ENCODE measurements at regions not wholly inside any gene's neighbourhood (a gene's known extent, or its start where the extent isn't known, plus 50 kb on each side); places are given as distances from the start of the nearest gene placed in this dataset.
"Not testable (repeated sequence)": the region's sequence is repeated elsewhere in the genome, so short reads cannot be mapped to it uniquely, and the experiment has no call there.

GRCh38 chr6:93917216-93917615, 497.9 kb upstream of the EPHA7 start:
- no peak for DNase-seq

DNA sequence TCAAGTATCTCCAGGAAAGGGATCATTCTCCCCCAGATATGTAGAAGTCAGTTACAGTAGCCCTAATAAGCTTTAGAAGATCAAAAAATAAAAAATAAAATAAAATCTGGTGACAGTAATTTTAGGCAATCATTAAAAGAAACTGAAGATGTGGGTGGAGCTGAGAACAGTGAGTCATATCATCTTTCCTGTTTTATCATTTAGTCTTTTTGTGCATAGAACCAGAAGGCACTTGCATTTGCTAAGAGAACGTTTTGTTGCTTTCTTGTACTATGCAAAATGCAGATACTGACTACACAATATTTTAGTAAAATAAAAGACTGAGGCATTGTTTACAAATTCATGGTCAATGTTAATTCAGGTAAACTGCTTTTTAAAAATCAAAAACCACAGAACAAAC, 497.4 kb upstream of the EPHA7 start:
- no peak for DNase-seq

DNA sequence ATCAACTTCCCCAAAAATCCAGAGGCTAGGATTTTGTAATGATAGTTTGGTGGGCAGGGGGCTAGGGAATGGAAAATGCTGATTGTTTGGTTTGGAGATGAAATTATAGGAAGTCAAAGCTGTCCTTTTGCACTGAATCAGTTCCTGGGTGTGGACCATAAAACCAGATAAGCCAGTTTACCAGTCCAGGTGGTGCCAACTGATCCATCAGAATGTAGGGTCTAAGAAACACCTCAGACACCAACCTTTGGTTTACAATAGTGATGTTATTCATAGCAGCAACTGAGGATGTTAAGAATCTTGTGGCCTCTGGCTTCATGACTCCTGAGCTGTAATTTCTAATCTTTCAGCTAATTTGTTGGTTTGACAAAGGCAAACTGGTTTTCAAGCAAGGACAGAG, 496.6 kb upstream of the EPHA7 start:
- DNase-seq: no peak

DNA sequence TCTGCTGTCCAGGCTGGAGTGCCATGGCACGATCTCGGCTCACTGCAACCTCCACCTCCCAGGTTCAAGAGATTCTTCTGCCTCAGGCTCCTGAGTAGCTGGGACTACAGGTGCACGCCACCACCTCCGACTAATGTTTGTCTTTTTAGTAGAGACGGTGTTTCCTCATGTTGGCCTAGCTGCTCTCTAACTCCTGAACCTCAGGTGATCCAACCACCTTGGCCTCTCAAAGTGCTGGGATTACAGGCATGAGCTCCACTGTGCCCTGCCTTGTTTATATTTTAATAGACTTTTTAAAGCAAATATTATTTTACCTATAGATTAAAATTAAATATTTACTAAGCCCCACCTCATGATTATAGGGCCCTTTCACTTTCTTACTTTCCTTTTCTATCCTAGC, 483.2 kb upstream of the EPHA7 start:
- no peak for DNase-seq

GRCh38 chr6:93900142-93900541, 480.8 kb upstream of the EPHA7 start:
- no peak for DNase-seq

- DNase-seq: no peak
These were observed 476.7 kb upstream of the EPHA7 start for GRCh38 chr6:93896081-93896480.

DNA sequence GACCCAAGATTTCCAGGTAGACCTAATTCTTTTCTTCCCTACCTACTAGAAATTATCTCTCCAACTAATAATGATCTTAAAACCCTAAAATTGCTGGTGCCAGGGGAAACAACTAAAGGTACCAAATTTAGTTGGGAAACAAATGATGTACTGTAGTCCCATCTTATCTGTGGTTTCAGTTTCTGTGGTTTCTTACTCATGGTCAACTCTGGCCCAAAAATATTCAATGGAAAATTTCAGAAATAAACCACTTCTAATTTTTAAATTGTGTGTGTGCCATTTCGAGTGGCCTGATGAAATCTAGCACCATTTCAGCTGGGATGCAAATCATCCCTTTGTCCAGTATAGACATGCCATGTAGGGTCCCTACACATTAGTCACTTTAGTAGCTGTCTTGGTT, 475.2 kb upstream of the EPHA7 start:
- DNase-seq: no peak

GRCh38 chr6:93889713-93890112, 470.4 kb upstream of the EPHA7 start:
- DNase-seq: no peak

DNA sequence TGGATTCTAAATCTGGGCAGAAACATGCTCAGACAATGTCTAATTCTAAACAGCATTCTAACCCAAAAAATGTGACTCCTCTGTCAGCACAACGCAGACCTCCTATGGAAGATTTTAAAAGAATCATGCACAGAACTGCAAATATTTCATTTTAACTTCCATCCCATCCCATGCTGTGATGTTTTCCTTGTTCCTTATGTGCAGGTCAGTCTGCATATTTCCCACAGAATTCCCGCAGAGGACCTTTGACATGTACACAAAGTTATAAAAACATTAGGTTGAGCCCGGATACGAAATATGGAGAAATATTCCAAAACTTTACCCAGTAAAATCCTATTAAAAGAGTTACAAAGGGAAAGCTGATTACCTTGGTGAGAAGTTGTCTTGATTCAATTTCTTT, 467.1 kb upstream of the EPHA7 start:
- DNase-seq: no peak

DNA sequence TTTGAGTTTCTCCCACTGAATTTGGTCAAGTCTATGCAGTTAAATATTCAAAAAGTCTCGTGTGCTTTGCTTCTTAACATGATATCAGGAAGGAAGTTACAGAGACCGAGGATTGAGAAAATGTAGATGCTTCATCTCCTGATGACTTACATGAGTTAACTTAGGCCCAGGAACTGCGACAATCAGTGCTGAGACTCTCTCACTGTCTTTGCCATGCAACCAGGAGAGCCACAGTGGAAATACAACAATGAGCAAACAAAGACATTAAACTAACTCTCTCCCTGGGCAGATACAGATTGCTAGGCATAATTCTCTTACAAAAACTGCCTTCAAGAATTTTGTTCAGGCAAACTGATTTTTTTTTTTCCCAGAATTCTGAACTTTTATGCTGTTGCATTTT, 440.6 kb upstream of the EPHA7 start:
- no peak for DNase-seq

- no peak for DNase-seq
These were observed 438.9 kb upstream of the EPHA7 start for GRCh38 chr6:93858213-93858612.

DNA sequence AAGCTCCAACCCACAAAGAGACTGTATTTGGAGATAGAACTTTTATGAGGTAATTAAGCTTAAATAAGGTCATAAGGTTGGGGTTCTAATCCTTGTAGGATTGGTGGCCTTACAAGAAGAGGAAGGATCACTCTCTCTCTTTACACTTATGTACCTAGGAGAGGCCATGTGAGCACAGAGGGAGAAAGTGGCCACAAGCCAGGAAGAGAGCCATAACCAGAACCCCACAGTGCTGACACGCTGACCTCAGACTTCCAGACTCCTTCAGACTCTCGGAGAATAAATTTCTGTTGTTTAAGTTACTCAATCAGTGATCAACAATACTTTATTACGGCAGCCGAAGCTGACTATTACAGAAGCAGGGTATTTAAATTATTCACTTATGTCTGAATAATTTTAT, 430.5 kb upstream of the EPHA7 start:
- DNase-seq: no peak

- DNase-seq: no peak
These were observed 428.8 kb upstream of the EPHA7 start for GRCh38 chr6:93848031-93848742.

DNA sequence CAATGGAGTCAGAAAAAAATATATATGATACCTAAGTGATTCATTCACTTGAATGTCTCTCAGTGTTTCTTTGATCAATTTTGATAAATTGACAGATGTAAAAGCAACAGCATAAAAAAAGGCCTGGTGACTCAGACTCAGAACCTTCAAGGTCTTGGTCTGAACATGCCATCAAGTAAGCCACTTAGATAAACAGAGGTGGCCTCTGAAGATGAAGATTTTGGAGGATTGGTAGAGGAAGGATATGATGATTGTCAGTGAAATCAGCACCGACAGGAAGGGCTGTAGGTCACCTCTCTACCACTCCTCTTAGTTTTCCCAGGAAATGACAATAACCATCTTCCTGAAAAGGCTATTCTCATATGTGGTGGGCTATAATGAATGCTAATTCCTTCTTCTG, 422.8 kb upstream of the EPHA7 start:
- DNase-seq: no peak

DNA sequence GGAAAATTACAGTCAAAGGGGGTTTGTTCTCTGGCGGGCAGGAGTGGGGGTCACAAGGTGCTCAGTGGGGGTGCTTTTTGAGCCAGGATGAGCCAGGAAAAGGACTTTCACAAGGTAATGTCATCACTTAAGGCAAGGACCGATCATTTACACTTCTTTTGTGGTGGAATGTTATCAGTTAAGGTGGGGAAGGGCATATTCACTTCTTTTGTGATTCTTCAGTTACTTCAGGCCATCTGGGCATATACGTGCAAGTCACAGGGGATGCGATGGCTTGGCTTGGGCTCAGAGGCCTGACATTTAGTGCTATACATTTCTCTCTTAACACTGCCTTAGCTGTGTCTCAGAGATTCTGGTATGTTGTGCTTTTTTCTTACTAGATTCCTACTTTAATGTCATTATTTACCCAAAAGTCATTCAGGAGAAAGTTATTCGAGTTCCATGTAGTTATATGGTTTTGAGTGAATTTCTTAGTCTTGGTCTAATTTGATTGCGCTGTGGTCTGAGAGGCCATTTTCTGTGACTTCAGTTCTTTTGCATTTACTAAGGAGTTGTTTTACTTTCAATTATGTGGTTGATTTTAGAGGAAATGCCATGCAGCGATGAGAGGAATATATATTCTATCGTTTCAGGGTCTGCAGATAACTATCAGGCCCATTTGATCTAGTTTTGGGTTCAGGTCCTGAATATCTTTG, 416.2 kb upstream of the EPHA7 start:
- not testable (repeated sequence) for DNase-seq

- not testable (repeated sequence) for DNase-seq
These were observed 415.7 kb upstream of the EPHA7 start for GRCh38 chr6:93835026-93835425.

DNA sequence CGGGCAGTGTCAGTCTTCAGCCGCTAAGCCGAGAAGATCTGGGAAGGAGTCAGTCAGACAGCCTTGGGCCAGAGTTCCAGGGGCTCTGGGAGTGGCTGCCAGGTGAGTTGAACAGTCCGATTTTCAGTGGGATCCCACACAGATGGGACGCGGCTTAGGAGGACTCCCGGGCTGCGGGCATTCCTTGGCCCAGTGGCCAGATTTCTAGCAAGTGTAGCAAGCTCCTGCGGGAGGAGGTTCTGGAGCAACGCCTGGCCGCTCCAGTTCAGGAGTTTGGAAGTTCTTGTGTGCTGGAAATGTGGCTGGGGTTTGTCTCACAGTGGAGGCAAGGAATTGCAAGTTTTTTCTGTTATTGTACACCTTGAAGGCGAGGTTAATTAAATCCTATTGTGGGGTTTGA, 414.0 kb upstream of the EPHA7 start:
- DNase-seq: not testable (repeated sequence)

DNA sequence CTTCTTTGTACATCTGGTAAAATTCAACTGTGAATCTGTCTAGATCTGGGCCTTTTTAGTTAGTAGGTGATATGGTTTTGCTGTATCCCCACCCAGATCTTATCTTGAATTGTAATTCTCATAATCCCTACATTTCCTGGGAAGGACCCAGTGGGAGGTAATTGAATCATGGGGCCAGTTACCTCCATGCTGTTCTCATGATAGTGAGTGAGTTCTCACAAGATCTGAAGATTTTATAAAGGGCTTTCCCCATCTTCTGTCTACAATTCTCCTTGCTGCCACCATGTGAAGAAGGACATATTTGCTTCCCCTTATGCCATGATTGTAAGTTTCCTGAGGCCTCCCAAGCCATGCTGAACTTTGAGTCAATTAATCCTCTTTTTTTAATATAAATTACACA, 410.4 kb upstream of the EPHA7 start:
- not testable (repeated sequence) for DNase-seq

- no peak for DNase-seq
These were observed 409.6 kb upstream of the EPHA7 start for GRCh38 chr6:93829009-93829408.

DNA sequence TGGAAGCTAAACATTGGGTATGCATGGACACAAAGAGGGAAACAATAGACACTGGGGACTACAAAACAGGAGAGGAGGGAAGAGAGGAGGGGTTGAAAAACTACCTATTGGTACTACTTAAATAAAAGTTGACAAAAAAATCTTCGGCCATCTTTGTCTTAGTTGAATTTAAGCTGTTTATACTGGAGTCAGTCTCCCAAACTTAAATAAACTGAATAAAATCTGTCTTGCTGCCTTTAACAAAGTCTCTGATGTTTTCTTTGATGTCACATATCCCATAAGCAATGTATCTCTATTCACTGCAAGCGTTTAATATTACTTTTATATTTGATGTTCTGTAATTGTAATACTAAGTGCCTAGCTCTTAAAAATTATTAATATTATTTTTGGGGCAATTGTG, 409.2 kb upstream of the EPHA7 start:
- no peak for DNase-seq

DNA sequence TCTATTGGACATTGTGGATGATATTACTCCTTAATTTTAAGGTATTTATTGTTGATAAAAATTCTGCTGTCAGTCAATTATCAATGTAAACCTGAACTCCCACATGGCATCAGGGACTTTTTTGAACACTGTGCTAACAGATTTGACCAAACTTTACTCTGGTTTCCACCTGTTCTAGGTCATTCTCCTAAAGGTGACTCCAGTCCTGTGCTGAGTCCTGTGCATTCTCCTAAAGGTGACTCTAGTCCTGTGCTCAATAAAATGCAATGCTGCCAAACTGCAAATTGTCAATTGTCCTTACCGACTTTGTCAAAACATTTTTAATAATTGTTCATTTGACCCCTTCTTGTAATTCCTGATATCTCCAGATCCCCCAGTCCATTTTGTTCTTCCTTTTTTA, 408.4 kb upstream of the EPHA7 start:
- DNase-seq: no peak

DNA sequence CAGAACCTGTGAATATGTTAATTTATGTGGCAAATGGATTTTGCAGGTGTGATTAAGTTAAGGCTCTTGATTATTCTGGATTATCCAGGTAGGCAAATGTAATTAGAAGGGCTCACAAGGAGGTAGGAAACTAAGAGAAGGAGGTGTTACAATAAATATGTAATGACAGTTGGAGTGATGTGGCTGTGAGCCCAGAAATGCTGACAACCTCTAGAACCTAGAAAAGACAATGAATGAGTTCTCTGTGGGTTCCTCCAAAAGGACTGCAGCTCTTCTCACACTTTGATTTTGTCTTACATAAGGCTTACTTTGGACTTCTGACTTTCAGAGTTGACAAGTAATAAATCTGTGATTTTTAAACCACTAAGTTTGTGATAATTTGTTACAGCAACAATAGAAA, 406.6 kb upstream of the EPHA7 start:
- no peak for DNase-seq

GRCh38 chr6:93823489-93823888, 404.1 kb upstream of the EPHA7 start:
- DNase-seq: no peak

GRCh38 chr6:93822434-93823265, 403.3 kb upstream of the EPHA7 start:
- no peak for DNase-seq

All from fibroblast of skin of right quadriceps (primary cell).